ENCODE measurements at regions not wholly inside any gene's neighbourhood (a gene's known extent, or its start where the extent isn't known, plus 50 kb on each side); places are given as distances from the start of the nearest gene placed in this dataset.
A peak's percentile ranks its signal among the peaks of the same experiment; 100 is the strongest.

GRCh38 chr1:39136638-39137037, 67.9 kb upstream of the MACF1 start:
- no peak for DNase-seq (ENCODE audit: low spot score)

DNA sequence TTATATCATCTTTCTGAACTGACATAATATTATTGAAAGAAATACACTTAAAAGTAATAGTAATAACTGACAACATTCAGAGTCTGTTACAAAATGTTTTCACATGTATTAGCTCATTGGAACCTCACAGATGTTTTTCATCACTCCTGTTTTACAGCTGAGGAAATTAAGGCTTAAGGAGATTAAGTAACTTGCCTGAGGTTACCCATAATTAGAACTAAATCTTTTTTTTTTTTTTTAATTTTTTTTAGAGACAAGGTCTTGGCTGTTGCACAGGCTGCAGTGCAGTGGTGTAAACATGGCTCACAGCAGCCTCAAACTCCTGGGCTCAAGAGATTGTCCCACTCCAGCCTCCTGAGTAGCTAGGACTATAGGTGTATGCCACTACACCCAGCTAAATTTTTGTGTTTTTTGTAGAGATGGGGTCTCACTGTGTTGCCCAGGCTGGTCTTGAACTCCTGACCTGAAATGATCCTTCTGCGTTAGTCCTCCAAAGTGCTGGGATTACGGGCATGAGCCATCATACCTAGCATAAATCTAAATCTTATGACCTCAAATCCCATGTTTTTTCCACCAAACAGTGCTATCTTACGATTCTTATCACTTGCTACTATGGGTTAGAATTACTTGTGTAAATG, 64.7 kb upstream of the MACF1 start:
- no peak for DNase-seq (ENCODE audit: low spot score)

DNA sequence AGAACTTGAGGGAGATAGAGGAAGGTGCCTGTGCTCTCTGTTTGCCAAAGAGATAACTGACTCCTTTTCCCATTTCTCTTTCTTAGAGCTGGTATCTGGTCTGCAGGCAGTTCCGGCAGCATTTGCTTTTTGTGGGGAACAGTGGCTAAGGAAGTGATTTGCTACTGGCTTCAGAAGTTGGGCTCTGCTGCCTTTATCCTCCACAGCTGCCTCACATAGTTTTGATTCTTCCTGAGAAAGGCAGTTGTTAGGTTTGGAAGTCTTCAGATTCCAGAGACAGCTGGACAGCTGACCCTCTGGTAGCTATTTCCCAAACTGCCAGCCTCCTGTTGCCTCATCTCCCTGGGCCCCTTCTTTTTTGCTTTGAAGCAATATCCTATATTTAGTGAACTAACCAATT, 62.6 kb upstream of the MACF1 start:
- no peak for DNase-seq (ENCODE audit: low spot score)

- no peak for DNase-seq (ENCODE audit: low spot score)
Observed at GRCh38 chr1:39142401-39143060, 62.0 kb upstream of the MACF1 start.

GRCh38 chr1:39144924-39145323, 59.6 kb upstream of the MACF1 start:
- DNase-seq (ENCODE audit: low spot score), result no peak

DNA sequence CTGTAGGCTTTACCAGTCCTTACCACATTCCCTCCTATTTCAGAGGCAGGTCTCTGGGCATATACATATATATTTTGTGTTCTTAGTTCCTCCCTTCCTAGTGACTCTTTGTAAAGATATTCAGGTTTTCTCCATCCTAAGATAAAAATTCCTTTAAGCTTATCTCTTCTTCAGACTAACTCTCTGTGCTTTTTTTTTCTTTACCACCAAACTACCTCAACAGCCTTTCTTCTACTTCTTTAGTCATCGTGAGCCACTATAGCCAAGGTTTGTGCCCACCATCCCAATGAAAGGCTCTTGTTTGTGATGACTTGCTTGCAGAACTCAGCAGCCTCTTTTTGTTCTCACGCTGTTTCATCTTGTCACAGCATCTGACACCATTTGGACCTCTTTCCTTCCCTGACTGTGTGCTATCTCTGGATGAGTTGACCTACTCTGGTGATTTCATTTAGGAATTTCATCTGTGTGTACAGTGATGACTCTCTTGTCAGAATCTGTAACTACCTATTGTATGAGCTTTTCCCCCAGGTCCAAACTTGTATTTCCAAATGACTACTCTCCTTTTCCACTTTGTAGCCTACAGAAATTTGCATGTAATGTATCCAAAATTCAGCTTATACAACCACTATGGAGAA, 59.0 kb upstream of the MACF1 start:
- DNase-seq (ENCODE audit: low spot score), result no peak

GRCh38 chr1:39146681-39147080, 57.8 kb upstream of the MACF1 start:
- DNase-seq (ENCODE audit: low spot score), result no peak

DNA sequence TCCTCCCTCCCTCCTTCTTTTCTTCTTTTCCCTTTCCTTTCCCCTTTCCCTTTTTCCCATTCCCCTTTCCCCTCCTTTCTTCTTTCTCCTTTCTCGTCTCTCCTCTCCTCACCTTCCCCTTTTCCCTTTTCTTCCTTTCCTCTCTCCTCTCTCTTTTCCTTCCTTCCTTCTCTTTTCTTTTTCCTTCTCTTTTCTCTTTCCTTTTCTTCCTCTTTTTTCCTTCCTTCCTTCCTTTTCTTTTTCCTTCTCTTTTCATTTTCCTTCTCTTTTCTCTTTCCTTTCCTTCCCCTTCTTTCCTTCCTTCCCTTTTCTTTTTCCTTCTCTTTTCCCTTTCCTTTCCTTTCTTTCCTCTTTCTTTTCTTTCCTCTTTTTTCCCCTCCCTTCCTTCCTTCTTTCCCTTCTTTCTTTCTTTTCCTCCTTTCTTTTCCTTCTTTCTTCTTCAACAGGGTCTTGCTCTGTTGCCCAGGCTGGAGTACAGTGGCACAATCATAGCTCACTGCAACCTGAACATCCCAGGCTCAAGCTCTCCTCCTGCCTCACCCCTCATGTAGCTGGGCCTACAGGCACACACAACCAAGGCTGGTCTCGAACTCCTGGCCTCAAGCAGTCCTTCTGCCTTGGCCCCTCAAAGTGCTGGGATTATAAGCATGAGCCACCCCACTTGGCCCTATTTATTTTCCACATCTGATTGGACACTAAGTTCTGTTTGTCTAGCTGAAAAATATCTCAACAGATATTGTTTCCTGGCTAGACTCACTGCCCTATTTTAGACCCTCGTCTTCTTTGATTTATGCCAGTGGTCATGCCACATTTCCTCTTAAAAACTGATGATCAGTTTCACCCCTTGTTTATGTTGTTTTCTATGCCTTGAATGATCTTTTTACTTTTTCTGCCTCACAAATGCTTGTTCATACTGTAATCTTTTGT, 57.1 kb upstream of the MACF1 start:
- no peak for DNase-seq (ENCODE audit: low spot score)

DNA sequence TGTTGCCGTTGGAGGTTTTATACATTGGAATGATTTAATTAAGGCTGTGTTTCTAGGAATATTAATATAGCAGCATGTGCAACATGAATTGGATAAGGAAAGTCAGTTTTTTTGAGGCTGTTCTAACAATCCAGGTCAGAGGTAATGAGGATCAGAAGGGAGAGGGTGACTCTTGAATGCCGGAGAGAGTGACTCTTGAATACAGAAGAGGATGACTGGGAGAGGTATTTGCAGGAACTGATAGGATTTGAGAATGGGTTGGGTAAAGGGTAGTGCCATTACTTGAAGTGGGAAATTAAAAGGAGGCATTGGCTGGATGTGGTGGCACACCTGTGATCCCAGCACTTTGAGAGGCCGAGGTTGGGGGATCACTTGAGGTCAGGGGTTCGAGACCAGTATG, 55.6 kb upstream of the MACF1 start:
- no peak for DNase-seq (ENCODE audit: low spot score)

- DNase-seq (ENCODE audit: low spot score), result no peak
Observed at GRCh38 chr1:39149509-39149908, 55.0 kb upstream of the MACF1 start.

DNA sequence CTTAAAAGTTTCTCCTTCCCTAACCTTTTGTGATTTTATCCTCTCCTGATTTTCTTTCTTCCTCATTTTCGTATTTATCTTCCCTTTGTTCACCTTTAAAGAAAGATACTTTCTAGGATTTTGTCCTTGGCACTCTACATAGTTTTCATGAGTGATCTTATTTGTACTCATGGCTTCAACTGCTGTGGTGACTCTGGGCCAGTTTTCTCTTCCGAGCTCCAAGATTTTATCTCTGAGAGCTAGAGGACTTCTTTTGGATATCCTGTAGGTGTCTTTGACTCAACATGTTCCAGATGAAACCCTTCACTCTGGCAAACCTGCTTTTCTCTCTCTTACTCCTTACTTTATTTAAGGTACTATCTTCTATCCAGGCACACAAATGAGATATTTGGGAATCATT, 53.7 kb upstream of the MACF1 start:
- DNase-seq (ENCODE audit: low spot score), result no peak

- peak; percentile 56 for DNase-seq (ENCODE audit: low spot score)
Observed at GRCh38 chr1:39151267-39151666, 53.2 kb upstream of the MACF1 start.

GRCh38 chr1:39152923-39153322, 51.6 kb upstream of the MACF1 start:
- DNase-seq (ENCODE audit: low spot score), result no peak

GRCh38 chr1:39153684-39154083, 50.8 kb upstream of the MACF1 start:
- DNase-seq (ENCODE audit: low spot score), result no peak

GRCh38 chr1:39154553-39155421, 49.7 kb upstream of the MACF1 start:
- peak; percentile 91 for DNase-seq (ENCODE audit: low spot score)

Data from kidney capillary endothelial cell (primary cell).